IMR-90 (cell line): ENCODE measurements at regions not wholly inside any gene's neighbourhood (a gene's known extent, or its start where the extent isn't known, plus 50 kb on each side); places are given as distances from the start of the nearest gene placed in this dataset.

Experiments used
- ATAC-seq: fragments of 200-7000 bp; cut with Tn5 transposase; 2 replicates; pipeline ENCODE4 v1.9.1; 2020; ENCODE audit warnings: low read depth, mild to moderate bottlenecking, moderate library complexity
- BruUV-seq: library from RNA; stranded (reverse); fragments of 400-500 nt; replicated peaks from 2 replicates; lab custom pipeline; 2021; lab: Mats Ljungman, UMichigan
- CTCF ChIA-PET: fragments of 300-600 bp; formaldehyde crosslinking; extraction: SDS; loops from one replicate; lab custom pipeline; 2021; ENCODE audit warnings: antibody characterized with exemption; lab: Yijun Ruan, JAX
- POLR2A ChIA-PET: fragments of 300-600 bp; sonication (Branson Sonifier 250); formaldehyde crosslinking; loops from one replicate; lab custom pipeline; 2022; ENCODE audit warnings: antibody characterized with exemption; ENCODE audit not compliant: unreplicated experiment; lab: Charles Lee
- DNase-seq: peaks from one replicate; pipeline ENCODE4 v3.0.0; 2013
- H2AFZ ChIP-seq: replicated peaks from 2 replicates; pipeline ENCODE3; 2013; ENCODE audit warnings: low read length, mild to moderate bottlenecking; ENCODE audit not compliant: poor library complexity
- H2AK5ac ChIP-seq: 2 replicates; pipeline ENCODE4 v1.6.1; 2013; ENCODE audit warnings: low read depth, low read length, inconsistent platforms
- H2AK9ac ChIP-seq: replicated peaks from 2 replicates; pipeline ENCODE3; 2013; ENCODE audit warnings: mild to moderate bottlenecking, low read depth, low read length, moderate library complexity; ENCODE audit not compliant: poor library complexity
- H2BK120ac ChIP-seq: 2 replicates; pipeline ENCODE4 v1.6.1; 2013; ENCODE audit warnings: low read depth, low read length, inconsistent platforms
- H2BK15ac ChIP-seq: 3 replicates; pipeline ENCODE4 v1.6.1; 2013; ENCODE audit warnings: low read depth, low read length, inconsistent platforms
- H2BK20ac ChIP-seq: 2 replicates; pipeline ENCODE4 v1.6.1; 2013; ENCODE audit warnings: low read depth, mild to moderate bottlenecking, inconsistent platforms, low read length, moderate library complexity
- H2BK5ac ChIP-seq: 2 replicates; pipeline ENCODE4 v1.6.1; 2013; ENCODE audit warnings: mild to moderate bottlenecking, low read depth, low read length, inconsistent platforms; ENCODE audit not compliant: poor library complexity, severe bottlenecking
- H3K14ac ChIP-seq: replicated peaks from 2 replicates; pipeline ENCODE4 v1.6.1; 2013; ENCODE audit warnings: low read depth, low read length, inconsistent platforms
- H3K18ac ChIP-seq: 2 replicates; pipeline ENCODE4 v1.6.1; 2013; ENCODE audit warnings: low read depth, low read length, control low read depth
- H3K23ac ChIP-seq: 2 replicates; pipeline ENCODE4 v1.6.1; 2013; ENCODE audit warnings: low read depth, low read length, inconsistent platforms
- H3K27ac ChIP-seq: 2 replicates; pipeline ENCODE4 v1.5.1; 2013; ENCODE audit warnings: mild to moderate bottlenecking, control low read depth, low read length; ENCODE audit not compliant: insufficient read depth
- H3K27me3 ChIP-seq: 2 replicates; pipeline ENCODE4 v1.6.1; 2013; ENCODE audit warnings: low read length; ENCODE audit not compliant: control insufficient read depth, insufficient read depth
- H3K36me3 ChIP-seq: 2 replicates; pipeline ENCODE4 v1.6.1; 2013; ENCODE audit warnings: low read length, mixed read lengths; ENCODE audit not compliant: control insufficient read depth, insufficient read depth
- H3K4ac ChIP-seq: 2 replicates; pipeline ENCODE4 v1.6.1; 2013; ENCODE audit warnings: low read depth, low read length, inconsistent platforms
- H3K4me1 ChIP-seq: 2 replicates; pipeline ENCODE4 v1.6.1; 2013; ENCODE audit warnings: low read length, mixed read lengths; ENCODE audit not compliant: control insufficient read depth, insufficient read depth
- H3K4me2 ChIP-seq: 2 replicates; pipeline ENCODE4 v1.6.1; 2013; ENCODE audit warnings: low read depth, mild to moderate bottlenecking, control low read depth, low read length, moderate library complexity
- H3K4me3 ChIP-seq: 2 replicates; pipeline ENCODE4 v1.5.1; 2013; ENCODE audit warnings: low read depth, mild to moderate bottlenecking, control low read depth, low read length, moderate library complexity; ENCODE audit not compliant: insufficient read depth
- H3K56ac ChIP-seq: 2 replicates; pipeline ENCODE4 v1.6.1; 2013; ENCODE audit warnings: low read length, inconsistent platforms; ENCODE audit not compliant: insufficient read depth; ENCODE audit errors: extremely low read depth
- H3K79me1 ChIP-seq, 2 experiments: 2 replicates each; pipeline ENCODE4 v1.6.1; 2013; ENCODE audit warnings: low read length in 2 of 2, inconsistent platforms in 1 of 2, low read depth in 1 of 2
- H3K9ac ChIP-seq: 2 replicates; pipeline ENCODE4 v1.6.1; 2013; ENCODE audit warnings: low read depth, low read length, control low read depth
- H3K9me1 ChIP-seq: 2 replicates; pipeline ENCODE4 v1.6.1; 2013; ENCODE audit warnings: low read length, inconsistent platforms; ENCODE audit not compliant: insufficient read depth
- H3K9me3 ChIP-seq: 2 replicates; pipeline ENCODE4 v1.6.1; 2013; ENCODE audit warnings: low read length; ENCODE audit not compliant: control insufficient read depth, insufficient read depth
- H4K20me1 ChIP-seq: 2 replicates; pipeline ENCODE4 v1.6.1; 2013; ENCODE audit warnings: low read length, inconsistent platforms; ENCODE audit not compliant: insufficient read depth
- H4K5ac ChIP-seq: 2 replicates; pipeline ENCODE4 v1.6.1; 2013; ENCODE audit warnings: mild to moderate bottlenecking, low read depth, low read length, control low read depth
- H4K8ac ChIP-seq, 2 experiments: 2 replicates each; pipeline ENCODE4 v1.6.1; 2013; ENCODE audit warnings: low read depth in 2 of 2, low read length in 2 of 2, control low read depth in 1 of 2, inconsistent platforms in 1 of 2
- H4K91ac ChIP-seq: 2 replicates; pipeline ENCODE4 v1.6.1; 2013; ENCODE audit warnings: low read depth, low read length, inconsistent platforms; ENCODE audit not compliant: insufficient read depth
- CHD1 ChIP-seq: IDR thresholded peaks from 2 replicates; pipeline ENCODE4 v1.6.1; 2012; ENCODE audit warnings: low read depth, low read length, improper control_type of control experiment
- CTCF ChIP-seq: conservative IDR thresholded peaks from 2 replicates; pipeline ENCODE4 v1.5.1; 2012; ENCODE audit warnings: mild to moderate bottlenecking, low read depth, low read length, improper control_type of control experiment
- ELK1 ChIP-seq: fragments of 150-350 bp; IDR thresholded peaks from 2 replicates; pipeline ENCODE4 v1.6.1; 2016; ENCODE audit warnings: low read depth, mild to moderate bottlenecking, low read length, moderate library complexity, borderline replicate concordance
- MAFK ChIP-seq: IDR thresholded peaks from 2 replicates; pipeline ENCODE4 v1.6.1; 2012; ENCODE audit warnings: low read depth, low read length, improper control_type of control experiment
- MAZ ChIP-seq: IDR thresholded peaks from 2 replicates; pipeline ENCODE4 v1.6.1; 2012; ENCODE audit warnings: low read depth, mild to moderate bottlenecking, low read length, improper control_type of control experiment, moderate library complexity, borderline replicate concordance
- RAD21 ChIP-seq: IDR thresholded peaks from 2 replicates; pipeline ENCODE4 v1.6.1; 2012; ENCODE audit warnings: low read length, improper control_type of control experiment
- RFX5 ChIP-seq: IDR thresholded peaks from 2 replicates; pipeline ENCODE4 v1.8.0; 2012; ENCODE audit warnings: low read depth, mild to moderate bottlenecking, low read length, moderate library complexity
- WGBS, 2 experiments: methylation state at CpG; one replicate each; pipeline versions ENCODE4 v1.1.5 to v1.1.7; 2013; ENCODE audit warnings: missing lambda C conversion rate in 2 of 2; ENCODE audit not compliant: insufficient read length in 1 of 2; ENCODE audit errors: extremely low coverage in 2 of 2; 5-methylcytosine and 5-hydroxymethylcytosine counted together
- dilution Hi-C: fragments of 300-500 bp; cut with HindIII; formaldehyde crosslinking; loops from one replicate; pipeline ENCODE4 v1.14.3; 2018; ENCODE audit warnings: low sequenced_read_pairs; ENCODE audit not compliant: unreplicated experiment
- in situ Hi-C: fragments of 300-500 bp; cut with MboI; formaldehyde crosslinking; loops from 3 replicates; pipeline ENCODE4 v1.14.3; 2019; ENCODE audit warnings: low sequenced_read_pairs, inconsistent platforms, mixed read lengths
- intact Hi-C: fragments of 100-400 bp; cut with micrococcal nuclease; formaldehyde crosslinking; loops from 2 replicates; pipeline ENCODE4 v1.10.0; 2022

GRCh38 chr3:107963581-107963980, 127.2 kb downstream of the CD47 start:
- H3K27ac ChIP-seq, result no peak overlapping the region
- no peak overlapping the region for H2BK5ac ChIP-seq
- ChIA-PET CTCF (no interaction called here), POLR2A (no interaction called here)
- DNase-seq (no peak), ATAC-seq (no peak)
- no peaks in the 10 kb centered on the region for H3K9me1 ChIP-seq
- no peaks in the 10 kb centered on the region for H3K9me3 ChIP-seq
- no peaks in the 10 kb centered on the region for H3K36me3 ChIP-seq
- TF ChIP-seq RAD21 (no peak), RFX5 (no peak), CTCF (no peak), MAZ (no peak), ELK1 (no peak), MAFK (no peak), CHD1 (no peak)
- H3K4ac ChIP-seq, result no peak overlapping the region
- H2BK20ac ChIP-seq, result no peak overlapping the region
- H2AK9ac ChIP-seq, result no peak overlapping the region
- BruUV-seq, result no TSS peak
- H3K18ac ChIP-seq, result no peak overlapping the region
- H3K14ac ChIP-seq, result no peak overlapping the region
- no peak overlapping the region for H3K23ac ChIP-seq
- in situ Hi-C loops (no loop called here), intact Hi-C loops (no loop called here), dilution Hi-C loops (no loop called here)
- no peaks in the 10 kb centered on the region for H4K20me1 ChIP-seq
- no peak overlapping the region for H4K91ac ChIP-seq
- no peak overlapping the region for H3K9ac ChIP-seq
- H3K27me3 ChIP-seq, result no peaks in the 10 kb centered on the region; the same call in none of the 2 replicates
- no peak overlapping the region for H2BK15ac ChIP-seq
- no CpG with 5 or more reads among the region's 1 CpG for WGBS, 2 experiments
- no peak overlapping the region for H3K4me2 ChIP-seq
- H2BK120ac ChIP-seq, result no peak overlapping the region
- H3K4me3 ChIP-seq, result no peak overlapping the region
- no peak overlapping the region for H4K5ac ChIP-seq
- no peak overlapping the region for H2AFZ ChIP-seq
- no peak overlapping the region for H2AK5ac ChIP-seq
- no peaks in the 10 kb centered on the region for H3K4me1 ChIP-seq
- no peak overlapping the region for H4K8ac ChIP-seq
- H3K56ac ChIP-seq, result no peak overlapping the region
- H3K79me1 ChIP-seq, result no peaks in the 10 kb centered on the region
